HG02870 (cell line): ENCODE measurements at regions not wholly inside any gene's neighbourhood (a gene's known extent, or its start where the extent isn't known, plus 50 kb on each side); places are given as distances from the start of the nearest gene placed in this dataset.

Source experiments
- ATAC-seq: cut with Tn5 transposase; IDR thresholded peaks from one replicate; pipeline ENCODE4 v1.9.1; 2021; ENCODE audit warnings: mild to moderate bottlenecking, moderate library complexity; ENCODE audit not compliant: unreplicated experiment

GRCh38 chr1:193322211-193322610 lies 135.8 kb upstream of the B3GALT2 start:
- no peak for ATAC-seq

- no peak for ATAC-seq
These were observed 134.9 kb upstream of the B3GALT2 start for GRCh38 chr1:193321242-193321840.

GRCh38 chr1:193320270-193320669 lies 133.9 kb upstream of the B3GALT2 start:
- ATAC-seq: no peak

GRCh38 chr1:193318347-193318746 lies 131.9 kb upstream of the B3GALT2 start:
- ATAC-seq: no peak

GRCh38 chr1:193313354-193314140 lies 127.1 kb upstream of the B3GALT2 start:
- no peak for ATAC-seq

- no peak for ATAC-seq
These were observed 126.0 kb upstream of the B3GALT2 start for GRCh38 chr1:193312432-193312831.

GRCh38 chr1:193311226-193311948 lies 125.0 kb upstream of the B3GALT2 start:
- ATAC-seq: no peak

GRCh38 chr1:193310564-193310963 lies 124.2 kb upstream of the B3GALT2 start:
- ATAC-seq: no peak

- no peak for ATAC-seq
These were observed 123.6 kb upstream of the B3GALT2 start for GRCh38 chr1:193309936-193310475.

- ATAC-seq: no peak
These were observed 122.0 kb upstream of the B3GALT2 start for GRCh38 chr1:193308438-193308837.

GRCh38 chr1:193306430-193306829 lies 120.0 kb upstream of the B3GALT2 start:
- ATAC-seq: no peak
